HG03565 (cell line): ENCODE measurements at regions not wholly inside any gene's neighbourhood (a gene's known extent, or its start where the extent isn't known, plus 50 kb on each side); places are given as distances from the start of the nearest gene placed in this dataset.
"Not testable (repeated sequence)": the region's sequence is repeated elsewhere in the genome, so short reads cannot be mapped to it uniquely, and the experiment has no call there.

Experiments
- ATAC-seq: cut with Tn5 transposase; IDR thresholded peaks from one replicate; pipeline ENCODE4 v1.9.1; 2021; ENCODE audit warnings: mild to moderate bottlenecking, moderate library complexity; ENCODE audit not compliant: unreplicated experiment

GRCh38 chr2:62335612-62336011 lies 139.7 kb downstream of the B3GNT2 start:
- ATAC-seq: no peak

- ATAC-seq: peak; percentile 64
Measured at GRCh38 chr2:62334440-62335058, 138.6 kb downstream of the B3GNT2 start.

GRCh38 chr2:62334009-62334408 lies 138.1 kb downstream of the B3GNT2 start:
- no peak for ATAC-seq

- ATAC-seq: no peak
Measured at GRCh38 chr2:62330959-62331358, 135.0 kb downstream of the B3GNT2 start.

GRCh38 chr2:62329797-62330196 lies 133.9 kb downstream of the B3GNT2 start:
- ATAC-seq: no peak

- ATAC-seq: no peak
Measured at GRCh38 chr2:62326735-62327134, 130.8 kb downstream of the B3GNT2 start.

GRCh38 chr2:62325398-62325797 lies 129.5 kb downstream of the B3GNT2 start:
- ATAC-seq: no peak

GRCh38 chr2:62321380-62322289 lies 125.7 kb downstream of the B3GNT2 start:
- ATAC-seq: no peak

- no peak for ATAC-seq
Measured at GRCh38 chr2:62320657-62321357, 124.9 kb downstream of the B3GNT2 start.

- not testable (repeated sequence) for ATAC-seq
Measured at GRCh38 chr2:62320137-62320536, 124.2 kb downstream of the B3GNT2 start.

GRCh38 chr2:62319070-62319469 lies 123.2 kb downstream of the B3GNT2 start:
- ATAC-seq: no peak

- no peak for ATAC-seq
Measured at GRCh38 chr2:62315476-62315875, 119.6 kb downstream of the B3GNT2 start.

GRCh38 chr2:62314291-62314690 lies 118.4 kb downstream of the B3GNT2 start:
- ATAC-seq: no peak

GRCh38 chr2:62313449-62314227 lies 117.7 kb downstream of the B3GNT2 start:
- ATAC-seq: peak; percentile 61

- ATAC-seq: peak; percentile 52
Measured at GRCh38 chr2:62309465-62310091, 113.7 kb downstream of the B3GNT2 start.

GRCh38 chr2:62309081-62309464 lies 113.2 kb downstream of the B3GNT2 start:
- no peak for ATAC-seq

- ATAC-seq: no peak
Measured at GRCh38 chr2:62307469-62308389, 111.8 kb downstream of the B3GNT2 start.

- ATAC-seq: peak; percentile 22
Measured at GRCh38 chr2:62306751-62307468, 111.0 kb downstream of the B3GNT2 start.
